H1 (cell line): ENCODE measurements at regions not wholly inside any gene's neighbourhood (a gene's known extent, or its start where the extent isn't known, plus 50 kb on each side); places are given as distances from the start of the nearest gene placed in this dataset.

Experiments
- JUND ChIP-seq: IDR thresholded peaks from 2 replicates; pipeline ENCODE4 v1.6.1; 2011; ENCODE audit warnings: mild to moderate bottlenecking, improper control_type of control experiment, low read length
- MAFK ChIP-seq: IDR thresholded peaks from 2 replicates; pipeline ENCODE4 v1.6.1; 2012; ENCODE audit warnings: low read depth, mild to moderate bottlenecking, improper control_type of control experiment, low read length
- TF ChIP-seq, protein P1 (sequence below): IDR thresholded peaks from 2 replicates; pipeline ENCODE4 v1.6.1; 2011; ENCODE audit warnings: low read depth, mild to moderate bottlenecking, low read length; ENCODE audit not compliant: insufficient read depth
- TF ChIP-seq, protein P2 (sequence below): IDR thresholded peaks from 2 replicates; pipeline ENCODE4 v1.6.1; 2011; ENCODE audit warnings: low read length, improper control_type of control experiment

DNA sequence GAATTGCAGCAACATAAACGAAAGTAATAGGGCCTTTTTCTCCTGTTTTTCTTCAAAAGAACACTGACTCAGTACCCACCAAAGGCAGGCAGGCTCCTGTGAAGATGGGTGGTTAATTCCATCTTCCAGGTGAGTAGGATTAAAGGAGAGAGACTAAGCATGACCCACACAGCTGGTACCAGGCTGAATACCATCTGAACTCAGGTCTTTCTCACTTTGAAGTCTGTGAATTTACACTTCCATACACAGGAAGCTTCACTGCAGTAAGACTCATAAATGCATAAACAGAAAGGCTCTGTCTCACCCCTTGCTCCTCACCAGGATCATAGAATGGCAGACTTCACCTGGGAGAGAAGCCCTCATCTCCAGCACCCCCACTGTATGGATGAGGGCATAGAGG is 194.6 kb downstream of the KLF12 start (continued):
- TF ChIP-seq MAFK (no peak), JUND (no peak)
- TF ChIP-seq, protein P1, sequence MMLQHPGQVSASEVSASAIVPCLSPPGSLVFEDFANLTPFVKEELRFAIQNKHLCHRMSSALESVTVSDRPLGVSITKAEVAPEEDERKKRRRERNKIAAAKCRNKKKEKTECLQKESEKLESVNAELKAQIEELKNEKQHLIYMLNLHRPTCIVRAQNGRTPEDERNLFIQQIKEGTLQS = no peak
- TF ChIP-seq, protein P2, sequence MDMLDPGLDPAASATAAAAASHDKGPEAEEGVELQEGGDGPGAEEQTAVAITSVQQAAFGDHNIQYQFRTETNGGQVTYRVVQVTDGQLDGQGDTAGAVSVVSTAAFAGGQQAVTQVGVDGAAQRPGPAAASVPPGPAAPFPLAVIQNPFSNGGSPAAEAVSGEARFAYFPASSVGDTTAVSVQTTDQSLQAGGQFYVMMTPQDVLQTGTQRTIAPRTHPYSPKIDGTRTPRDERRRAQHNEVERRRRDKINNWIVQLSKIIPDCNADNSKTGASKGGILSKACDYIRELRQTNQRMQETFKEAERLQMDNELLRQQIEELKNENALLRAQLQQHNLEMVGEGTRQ = no peak
